GM21360 (cell line): ENCODE measurements at regions not wholly inside any gene's neighbourhood (a gene's known extent, or its start where the extent isn't known, plus 50 kb on each side); places are given as distances from the start of the nearest gene placed in this dataset.

Experiments
- ATAC-seq: cut with Tn5 transposase; IDR thresholded peaks from one replicate; pipeline ENCODE4 v1.9.1; 2021; ENCODE audit warnings: mild to moderate bottlenecking, moderate library complexity; ENCODE audit not compliant: unreplicated experiment

DNA sequence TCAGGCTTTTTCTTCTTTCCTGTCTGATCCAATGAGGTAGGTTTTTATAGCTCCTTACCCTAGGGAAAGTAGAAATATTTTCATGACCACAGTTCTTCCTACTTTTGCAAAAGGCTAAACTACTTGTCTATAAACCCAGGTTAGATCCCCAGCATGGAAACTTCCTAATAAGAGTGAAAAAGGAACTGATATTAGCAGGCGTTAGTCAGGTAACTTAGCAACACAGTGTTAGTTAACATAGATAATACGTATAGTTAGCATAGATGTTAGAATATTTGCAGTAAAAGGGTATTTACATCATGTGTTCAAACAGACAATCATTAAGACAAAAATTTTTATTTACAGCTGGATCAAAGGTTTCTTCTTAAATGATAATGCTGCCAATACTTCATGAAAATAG lies 162.9 kb upstream of the DAB2 start:
- no peak for ATAC-seq

DNA sequence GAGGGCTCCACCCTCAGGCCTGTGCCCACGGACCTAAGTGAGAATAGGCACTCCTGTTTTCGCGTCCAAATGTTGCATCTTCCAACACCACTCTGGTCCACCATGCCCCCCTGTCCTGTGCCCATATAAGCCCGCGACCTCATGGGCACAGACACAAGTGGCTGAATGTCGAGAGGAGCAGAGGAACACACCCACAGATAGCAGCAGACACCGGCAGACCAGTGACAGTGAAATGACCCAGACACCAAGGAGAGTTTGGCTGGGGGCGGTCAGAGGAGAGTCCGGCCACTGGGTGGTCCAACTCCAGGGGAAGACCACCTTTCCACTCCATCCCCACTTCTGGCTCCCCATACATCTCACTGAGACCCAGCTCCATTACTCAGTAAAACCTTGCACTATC lies 161.4 kb upstream of the DAB2 start:
- ATAC-seq: no peak

DNA sequence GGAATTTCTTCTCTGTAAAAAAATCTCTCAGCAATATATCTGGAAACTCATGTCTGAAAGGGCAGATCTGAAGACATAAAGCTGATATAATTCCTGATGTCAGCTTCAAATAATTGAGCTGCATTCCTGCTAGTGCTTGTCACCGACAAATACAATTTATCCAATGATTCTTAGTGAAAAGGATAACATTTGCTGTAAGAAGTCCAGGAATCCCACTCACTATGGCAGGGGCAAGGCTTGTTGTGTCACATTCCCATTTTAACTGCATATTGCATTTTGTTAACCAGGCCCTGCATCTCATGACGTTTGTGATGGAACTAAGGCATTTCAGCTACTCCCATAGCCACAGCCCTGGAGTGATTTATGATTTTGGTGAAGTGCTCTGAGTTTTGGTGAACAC lies 160.1 kb upstream of the DAB2 start:
- ATAC-seq: no peak

DNA sequence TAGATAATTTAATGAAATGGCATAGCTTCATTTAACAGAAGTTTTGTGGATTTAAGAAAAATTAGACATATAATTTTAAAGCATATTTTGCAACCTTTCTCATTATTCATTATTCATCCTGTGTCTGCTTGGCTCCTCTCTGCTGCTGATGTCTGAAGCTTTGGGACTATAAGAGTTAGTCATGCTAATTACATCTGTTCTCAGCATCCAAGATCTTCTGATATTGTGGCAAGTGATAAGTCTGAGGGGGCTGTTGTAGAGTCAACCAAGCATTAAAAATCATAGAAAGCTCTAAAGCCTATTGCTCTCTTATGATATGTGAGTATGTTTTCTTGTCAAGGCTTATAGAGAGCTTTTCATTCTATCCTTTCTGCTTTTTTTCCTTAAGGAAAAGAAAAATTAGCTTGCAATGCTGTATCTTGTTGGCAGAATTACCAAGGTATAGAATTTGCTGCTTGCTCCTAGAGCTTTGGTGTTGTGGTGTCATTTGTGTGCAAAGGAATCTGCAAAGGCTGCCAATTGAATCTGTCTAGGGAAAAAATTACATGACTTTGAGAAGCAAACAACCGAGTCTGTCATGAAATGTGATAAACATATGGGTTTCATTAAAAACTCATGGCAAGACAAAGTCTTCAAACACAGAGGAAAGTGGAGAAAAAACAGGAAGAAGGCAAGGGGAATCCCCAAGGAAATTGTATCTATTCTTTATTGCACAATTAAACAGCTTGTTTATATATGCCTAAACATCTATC lies 156.1 kb upstream of the DAB2 start:
- ATAC-seq: no peak

DNA sequence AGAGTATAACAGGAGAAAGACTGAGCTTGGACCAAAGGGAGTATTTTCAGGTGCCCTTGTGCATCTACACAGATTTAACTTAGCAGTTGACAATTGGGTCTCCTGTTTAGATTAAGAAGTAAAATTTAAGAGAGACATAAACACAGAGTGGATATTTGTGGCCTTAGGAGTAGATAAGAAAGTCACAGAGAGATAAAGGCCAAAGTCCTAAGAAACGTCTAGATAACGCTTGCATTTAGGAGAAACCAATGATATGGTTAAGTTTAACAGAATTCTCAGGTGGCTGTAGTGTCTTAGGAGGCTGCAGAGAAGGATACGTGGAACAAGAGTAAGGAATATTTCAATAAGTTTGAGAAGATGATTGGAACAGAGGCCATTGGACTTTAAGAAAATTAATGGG lies 155.0 kb upstream of the DAB2 start:
- no peak for ATAC-seq

DNA sequence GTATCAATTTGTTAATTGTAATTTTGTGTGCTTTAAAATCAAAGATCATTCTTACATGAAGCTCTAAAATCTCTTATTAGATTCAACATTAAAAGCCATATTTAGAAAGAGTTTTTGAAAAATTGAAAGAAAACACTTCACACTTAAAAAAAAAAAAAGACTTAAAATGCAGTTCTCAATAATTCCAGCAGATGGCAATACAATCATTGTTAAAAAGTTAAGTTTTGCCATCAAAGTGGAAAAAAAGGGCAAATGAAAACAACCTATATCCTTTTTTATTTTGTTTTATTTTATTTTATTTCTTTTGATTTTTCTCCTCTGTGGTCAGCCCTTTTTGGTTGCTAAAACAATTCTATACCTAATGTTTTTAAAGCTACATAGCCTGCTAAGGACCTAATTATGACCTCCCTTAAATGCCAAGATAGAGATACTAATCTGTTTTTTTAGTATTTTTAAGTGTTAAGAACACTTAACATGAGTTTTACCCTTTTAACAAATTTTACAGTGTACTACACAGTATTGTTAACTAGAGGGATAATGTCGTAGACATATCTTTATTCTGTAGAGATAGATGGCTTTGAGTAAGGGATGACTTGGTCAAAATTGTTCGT lies 154.2 kb upstream of the DAB2 start:
- ATAC-seq: no peak

DNA sequence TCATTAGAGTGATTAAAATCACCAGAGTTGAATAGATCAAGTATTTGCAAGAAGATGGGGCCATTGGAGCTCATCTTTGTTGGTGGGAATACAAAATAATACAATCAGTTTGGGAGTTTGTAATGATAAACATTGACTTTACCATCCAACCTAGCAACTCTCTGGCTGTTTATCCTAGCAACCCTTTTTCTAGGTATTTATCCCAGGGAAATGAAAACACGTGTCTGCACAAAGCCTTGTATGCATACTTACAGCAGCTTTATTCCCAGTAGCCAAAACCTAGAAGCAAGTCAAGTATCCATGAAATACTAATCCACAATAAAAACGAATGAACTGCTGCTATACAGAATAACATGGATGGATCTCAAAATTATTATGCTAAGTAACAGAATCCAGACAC lies 152.7 kb upstream of the DAB2 start:
- ATAC-seq: no peak

DNA sequence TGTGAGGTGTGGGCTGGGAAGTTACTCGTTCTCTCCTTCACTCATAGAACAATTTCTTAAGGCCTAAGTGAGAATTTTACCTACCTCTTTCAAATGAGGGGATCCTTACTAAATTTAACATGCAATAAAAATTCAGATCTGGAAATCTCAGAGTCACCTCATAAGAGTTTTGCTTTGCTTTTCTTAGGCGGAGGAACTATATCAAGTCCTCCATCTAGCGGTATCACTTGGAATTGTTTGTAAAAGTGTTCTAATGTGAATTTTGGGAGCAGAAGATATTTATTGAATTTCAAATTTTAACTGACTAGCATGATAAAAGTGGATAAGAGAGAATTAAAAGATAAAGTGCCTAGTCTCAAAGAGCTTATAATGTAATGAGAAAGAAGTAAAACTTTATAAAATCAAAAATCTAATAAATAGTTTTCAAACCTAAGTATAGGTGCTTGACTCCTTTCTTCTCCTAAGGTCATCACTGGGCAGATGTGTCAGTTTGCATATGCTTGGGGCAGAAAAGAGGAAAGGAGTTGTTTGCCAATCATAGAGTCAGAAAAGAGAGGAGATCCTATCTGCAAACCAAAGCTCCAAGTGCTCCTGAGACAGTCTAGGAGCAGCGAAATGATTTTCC lies 145.7 kb upstream of the DAB2 start:
- no peak for ATAC-seq

DNA sequence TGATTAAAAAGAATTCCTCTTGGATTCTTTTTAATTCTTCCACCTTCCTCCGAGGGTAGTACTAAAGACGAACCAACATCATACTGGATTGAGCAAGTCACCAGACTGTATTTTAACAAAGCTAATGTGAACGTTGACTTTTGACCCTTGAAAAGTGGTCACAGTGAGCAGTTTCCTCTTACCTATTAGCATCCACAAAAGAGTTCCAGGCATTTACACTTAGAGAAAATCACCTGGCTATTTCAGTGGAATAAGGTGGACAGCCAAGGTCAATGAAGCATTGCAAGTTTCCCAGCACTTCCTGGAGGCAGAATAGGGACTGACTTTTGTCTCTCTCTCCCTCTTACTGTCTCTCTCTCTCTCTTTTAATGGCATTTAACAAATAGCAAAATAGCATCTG lies 145.1 kb upstream of the DAB2 start:
- no peak for ATAC-seq

DNA sequence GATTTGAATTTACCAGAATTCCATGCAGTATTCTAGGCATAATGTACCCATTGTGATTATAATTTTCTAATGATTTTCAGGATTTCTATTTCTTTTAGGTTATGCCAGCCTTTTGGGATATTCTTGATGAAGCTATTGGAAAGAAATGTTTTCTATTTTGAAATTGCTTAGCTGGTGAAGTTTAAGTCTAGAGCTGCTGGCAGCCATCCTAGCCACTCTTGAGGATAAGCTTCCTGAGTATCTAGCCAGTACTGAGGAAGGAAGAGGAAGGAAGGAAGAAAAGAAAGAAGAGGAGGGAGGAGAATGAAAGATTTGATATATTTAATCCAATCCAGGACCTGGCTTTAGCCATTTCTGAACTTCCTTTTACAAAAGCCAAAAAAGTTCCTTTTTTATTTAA lies 142.1 kb upstream of the DAB2 start:
- ATAC-seq: no peak

DNA sequence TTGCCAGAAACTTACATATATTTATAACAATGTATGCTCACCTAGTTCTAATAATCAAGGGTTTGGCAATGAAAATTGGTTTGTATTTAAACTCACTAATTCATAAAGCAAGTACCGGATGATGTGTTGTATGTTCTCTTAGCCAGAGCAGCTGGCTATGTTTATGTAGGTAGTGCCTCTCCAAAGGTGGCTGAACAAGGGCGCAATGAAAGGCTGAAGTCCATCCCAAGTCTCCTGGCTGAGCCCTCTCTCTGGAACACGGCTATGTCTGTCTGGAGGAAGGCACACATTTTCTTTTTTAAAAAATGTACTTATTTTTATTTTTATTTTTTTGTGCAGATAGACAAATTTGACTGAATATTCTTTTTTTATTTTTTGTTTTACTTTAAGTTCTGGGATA lies 141.2 kb upstream of the DAB2 start:
- no peak for ATAC-seq

DNA sequence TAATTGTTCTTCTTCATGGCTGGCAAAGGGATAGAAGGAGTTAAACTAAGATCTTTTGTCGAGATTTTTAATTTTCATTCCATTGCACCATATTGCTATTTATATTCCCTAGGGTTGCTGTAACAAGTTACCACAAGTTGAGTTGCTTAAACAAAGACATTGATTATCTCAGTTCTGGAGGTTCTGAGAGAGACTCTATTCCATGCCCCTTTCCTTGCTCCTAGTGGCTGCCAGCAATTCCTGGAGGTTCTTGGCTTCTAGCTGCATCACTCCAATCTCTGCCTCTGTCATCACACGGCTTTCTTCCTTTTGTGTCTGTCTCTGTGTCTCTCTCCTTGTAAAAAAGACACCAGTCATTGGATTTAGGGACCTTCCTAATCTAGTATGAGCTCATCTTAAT lies 136.6 kb upstream of the DAB2 start:
- ATAC-seq: no peak

DNA sequence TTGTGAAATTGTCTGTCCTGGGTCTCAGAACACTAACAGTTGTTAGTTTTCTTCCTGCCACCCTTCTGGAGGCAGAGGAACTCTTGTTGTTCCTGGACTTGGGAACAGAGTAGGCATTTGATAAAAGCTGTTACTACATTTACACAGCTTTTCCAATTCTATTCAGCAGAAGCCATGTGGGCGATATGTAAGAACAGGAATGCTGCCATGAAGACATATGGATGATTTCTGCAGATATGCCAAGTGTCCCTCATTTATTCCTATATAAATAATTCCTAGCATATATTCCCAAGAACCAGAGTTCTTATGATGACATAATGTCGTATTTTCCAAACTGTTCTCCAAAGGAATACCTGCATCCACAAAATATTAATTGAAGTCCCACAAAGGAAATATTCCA lies 135.9 kb upstream of the DAB2 start:
- no peak for ATAC-seq

DNA sequence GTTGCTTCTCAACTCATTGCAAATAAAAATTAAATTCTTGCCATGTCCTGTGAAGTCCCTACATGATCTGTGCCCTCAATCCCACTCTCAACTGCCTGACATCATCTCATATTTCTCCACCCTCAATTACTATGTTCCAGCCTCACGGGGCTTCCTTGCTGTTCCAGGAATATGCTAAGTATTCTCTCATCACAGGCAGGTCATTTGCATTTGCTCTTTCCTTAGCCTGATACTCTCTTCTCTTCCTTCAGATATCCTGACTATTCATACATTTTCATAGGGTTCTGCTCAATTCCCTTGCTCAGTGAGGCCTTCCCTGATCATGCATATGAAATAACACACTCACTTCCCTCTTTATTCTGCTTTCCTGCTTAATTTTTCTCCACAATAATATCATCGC lies 135.1 kb upstream of the DAB2 start:
- ATAC-seq: no peak

DNA sequence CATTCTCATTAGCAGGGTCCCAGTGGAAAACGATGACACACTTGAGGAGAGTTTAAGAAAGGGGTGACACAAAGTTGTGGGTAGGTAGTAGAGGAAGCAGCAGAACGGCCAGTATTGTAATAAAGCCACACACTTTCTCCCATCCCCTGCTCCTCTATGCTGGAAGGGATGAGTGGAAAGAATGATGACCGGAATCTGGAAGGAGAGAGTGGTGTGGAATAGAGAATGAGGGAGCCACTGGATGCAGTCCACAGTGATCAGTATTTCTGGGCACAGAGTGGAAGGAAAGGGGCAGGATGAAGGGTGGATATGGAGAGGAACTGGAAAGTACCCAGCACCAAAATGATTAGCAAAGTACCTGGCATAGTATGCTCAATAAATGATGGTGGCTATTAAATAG lies 133.8 kb upstream of the DAB2 start:
- no peak for ATAC-seq

DNA sequence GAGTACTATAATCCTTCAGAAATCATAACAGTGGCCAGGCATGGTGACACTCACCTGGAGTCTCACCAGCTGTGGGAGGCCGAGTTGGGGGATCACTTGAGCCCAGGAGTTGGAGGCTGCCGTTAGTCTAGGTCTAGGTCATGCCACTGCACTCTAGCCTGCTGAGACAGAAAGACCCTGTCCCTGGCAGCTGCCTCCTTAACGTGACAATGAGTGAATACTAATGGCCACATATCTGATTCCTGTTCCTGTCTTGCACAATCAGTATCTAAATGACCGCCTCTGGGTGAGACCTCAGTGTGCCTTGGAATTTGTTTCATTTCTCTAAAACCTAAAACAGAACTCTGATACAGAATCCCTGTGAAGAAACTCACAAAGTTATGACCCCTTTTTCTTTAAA lies 131.0 kb upstream of the DAB2 start:
- no peak for ATAC-seq

DNA sequence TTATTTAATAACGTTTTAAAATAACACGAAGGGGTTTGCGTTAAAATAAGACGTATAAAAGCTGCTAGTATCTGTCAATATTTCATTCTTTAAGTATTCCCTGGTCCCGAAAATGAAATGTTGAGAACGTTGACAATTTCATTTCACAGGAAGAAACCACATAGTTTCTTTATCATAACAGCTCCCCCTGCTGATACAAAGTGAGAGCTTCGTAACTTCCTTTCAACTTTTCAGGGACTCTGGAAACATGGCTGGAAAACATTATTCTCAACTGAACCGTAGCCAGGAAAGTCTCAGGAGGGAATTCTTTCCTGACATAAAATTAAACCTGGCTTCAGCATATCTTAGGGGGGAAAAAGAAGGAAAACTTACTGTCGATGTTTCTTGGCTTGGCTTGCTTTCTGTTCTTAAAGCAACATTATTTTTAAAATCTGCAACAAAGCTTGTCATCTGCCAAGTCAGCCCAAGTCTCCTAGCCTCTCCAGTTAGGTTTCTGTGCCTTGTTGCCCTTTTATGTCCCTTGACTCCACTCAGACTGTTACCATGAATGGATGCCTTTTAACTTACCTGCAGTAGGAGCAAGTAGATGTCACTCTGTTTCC lies 122.9 kb upstream of the DAB2 start:
- ATAC-seq: no peak

DNA sequence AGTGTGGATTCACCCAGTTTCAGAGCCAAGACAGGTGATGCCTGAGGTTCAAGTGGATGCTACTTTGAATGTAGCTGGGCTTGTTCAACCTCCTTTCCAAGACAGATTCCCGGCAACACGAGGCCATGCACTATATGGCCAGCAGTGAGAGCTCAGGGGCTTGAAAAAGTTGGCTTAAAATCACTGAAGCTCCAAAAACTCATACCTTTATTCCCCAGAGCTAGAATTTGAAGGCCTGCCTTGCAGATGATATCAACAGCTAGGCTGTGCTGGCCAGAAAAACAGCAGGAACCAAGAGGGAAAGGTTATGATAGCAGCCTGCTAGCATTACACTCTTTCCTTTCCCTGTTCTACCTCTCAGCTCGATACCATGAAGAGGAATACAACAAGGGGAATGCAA lies 120.2 kb upstream of the DAB2 start:
- ATAC-seq: no peak

DNA sequence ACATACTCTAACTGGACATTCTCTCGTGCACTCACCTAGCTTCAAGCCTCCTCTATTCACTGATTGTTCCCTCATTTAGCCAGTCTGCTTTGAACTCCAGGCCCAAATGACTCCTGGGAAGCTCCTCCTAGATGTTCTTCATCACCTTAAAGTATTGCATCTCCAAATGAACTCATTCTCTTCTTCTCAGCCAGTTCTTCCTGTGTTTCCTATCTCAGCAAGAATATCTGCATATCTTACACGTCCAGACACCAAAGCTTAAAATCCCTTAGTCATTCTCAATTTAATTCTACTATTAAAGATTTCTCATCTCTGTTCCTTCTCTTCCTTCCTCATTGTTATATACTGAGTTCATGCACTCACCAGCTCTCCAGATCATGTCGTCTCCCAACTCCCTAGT lies 118.6 kb upstream of the DAB2 start:
- no peak for ATAC-seq

DNA sequence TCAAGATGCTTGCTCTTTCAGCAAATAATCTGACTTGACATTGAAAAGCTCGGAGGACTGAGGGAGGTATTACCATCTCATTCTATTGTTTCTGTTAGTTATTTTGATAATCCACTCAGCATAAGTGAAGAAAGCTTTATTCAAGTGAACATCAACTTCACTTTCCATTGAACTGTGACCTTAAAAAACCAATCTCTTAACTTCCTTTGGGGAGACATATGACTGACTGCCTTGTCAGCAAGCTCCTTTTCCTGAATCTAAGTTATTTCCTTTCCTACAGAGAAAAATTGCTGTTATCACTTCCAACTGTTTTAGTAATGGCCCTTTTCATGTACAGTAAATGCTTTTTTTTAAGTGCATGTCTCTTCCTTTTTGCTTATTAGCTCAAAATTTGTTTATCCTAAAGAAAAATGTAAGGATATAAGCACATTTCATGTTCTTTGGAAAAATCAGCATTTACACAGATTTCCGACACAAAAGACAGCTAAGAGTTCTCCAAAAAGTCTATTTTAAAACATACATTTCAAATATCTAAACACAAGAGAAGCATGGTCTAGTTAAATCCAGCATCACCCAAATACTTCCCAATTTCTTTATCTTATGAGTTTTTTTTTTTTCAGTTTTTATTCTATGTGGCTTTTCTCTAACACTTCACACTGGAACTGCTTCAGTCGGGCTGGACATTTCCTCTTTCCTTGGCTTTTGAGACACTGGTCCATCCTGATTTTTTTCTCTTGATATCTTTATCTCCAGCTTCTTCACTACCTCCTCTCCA lies 117.9 kb upstream of the DAB2 start:
- no peak for ATAC-seq

DNA sequence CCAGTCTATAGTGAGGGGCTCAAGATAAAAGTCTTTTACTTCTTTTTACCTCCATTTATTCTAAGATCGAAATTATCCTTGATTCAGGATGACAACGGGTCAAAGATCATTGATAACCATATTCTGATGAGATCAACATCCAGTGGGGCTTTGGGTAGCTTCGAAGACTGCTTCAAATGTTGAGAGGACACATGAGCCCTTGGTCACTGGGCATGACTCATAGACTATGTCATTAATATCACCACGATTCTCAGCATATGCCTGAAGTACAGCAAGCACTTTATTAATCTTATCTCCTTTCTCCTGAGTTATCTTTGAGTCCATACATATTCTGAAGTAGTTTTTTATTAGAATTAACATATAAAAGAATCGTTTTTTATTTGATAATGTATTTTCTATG lies 117.1 kb upstream of the DAB2 start:
- no peak for ATAC-seq
